Fibroblast of skin of right quadriceps (primary cell): ENCODE measurements at regions not wholly inside any gene's neighbourhood (a gene's known extent, or its start where the extent isn't known, plus 50 kb on each side); places are given as distances from the start of the nearest gene placed in this dataset.
"Not testable (repeated sequence)": the region's sequence is repeated elsewhere in the genome, so short reads cannot be mapped to it uniquely, and the experiment has no call there.

Source experiments
- DNase-seq: peaks from one replicate; pipeline ENCODE4 v3.0.0-alpha.2; 2013

GRCh38 chr9:78383130-78383529 is 86.2 kb downstream of the PSAT1 start:
- DNase-seq: peak; percentile 58

DNA sequence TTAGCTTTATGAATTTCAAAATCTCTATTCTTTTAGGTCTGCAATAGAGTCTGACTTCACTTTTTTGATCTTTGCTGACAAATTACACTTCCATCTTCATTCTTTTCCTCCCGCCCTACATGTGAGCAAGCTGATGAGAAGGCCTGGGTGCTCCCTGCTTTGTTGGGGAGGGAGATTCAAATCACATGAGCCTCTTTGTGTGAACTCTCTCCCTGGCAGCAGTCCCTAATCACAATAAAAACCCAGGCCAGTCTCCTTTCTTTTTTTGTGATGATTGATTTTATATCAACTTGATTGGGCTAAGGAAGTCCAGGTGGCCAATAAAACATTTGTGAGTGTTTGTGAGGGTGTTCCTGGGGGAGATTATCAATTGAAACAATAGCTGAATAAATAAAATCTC is 89.4 kb downstream of the PSAT1 start:
- no peak for DNase-seq

- no peak for DNase-seq
Observed at GRCh38 chr9:78386773-78387172, 89.8 kb downstream of the PSAT1 start.

DNA sequence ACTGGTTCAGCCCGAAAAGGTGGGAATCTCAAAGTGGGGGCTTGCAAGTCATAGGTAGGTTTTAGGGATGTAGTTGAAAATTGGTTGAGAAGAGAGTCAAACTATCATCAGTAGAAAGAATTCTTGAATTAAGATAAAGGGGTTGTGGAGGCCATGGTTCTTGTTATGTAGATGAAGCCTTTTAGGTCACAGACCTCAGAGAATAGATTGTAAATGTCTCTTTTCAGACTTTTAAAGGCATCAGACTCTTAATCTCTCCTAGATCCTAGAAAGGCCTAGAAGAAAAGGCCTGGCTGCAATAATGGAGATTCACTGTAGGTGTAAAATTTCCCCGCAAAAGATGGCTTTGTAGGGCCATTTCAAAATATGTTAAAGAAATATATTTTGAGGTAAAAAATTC is 96.4 kb downstream of the PSAT1 start:
- DNase-seq: no peak

- no peak for DNase-seq
Observed at GRCh38 chr9:78393932-78394331, 97.0 kb downstream of the PSAT1 start.

- DNase-seq: no peak
Observed at GRCh38 chr9:78396087-78396486, 99.2 kb downstream of the PSAT1 start.

GRCh38 chr9:78397045-78397444 is 100.1 kb downstream of the PSAT1 start:
- no peak for DNase-seq

DNA sequence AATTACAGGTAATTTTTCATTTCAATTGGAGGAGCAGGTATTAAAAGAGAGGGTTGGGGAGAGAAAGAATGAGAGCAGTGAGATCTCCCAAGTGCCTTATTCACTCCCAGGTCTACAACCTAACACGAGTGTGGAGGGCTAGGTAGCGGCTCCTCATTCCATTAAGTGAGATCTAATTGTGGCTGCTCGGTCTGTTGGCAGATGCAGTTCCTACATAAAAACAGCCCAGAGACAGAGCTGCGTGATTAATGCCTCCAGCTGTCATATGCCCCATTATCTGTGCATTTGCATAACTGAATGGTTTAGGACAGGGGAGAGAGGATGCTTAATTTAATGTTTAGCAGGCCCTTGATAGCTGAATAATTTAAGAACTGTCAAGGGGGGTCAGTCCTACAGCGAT is 100.5 kb downstream of the PSAT1 start:
- DNase-seq: no peak

GRCh38 chr9:78399153-78399552 is 102.2 kb downstream of the PSAT1 start:
- DNase-seq: no peak

GRCh38 chr9:78400496-78400895 is 103.6 kb downstream of the PSAT1 start:
- no peak for DNase-seq

DNA sequence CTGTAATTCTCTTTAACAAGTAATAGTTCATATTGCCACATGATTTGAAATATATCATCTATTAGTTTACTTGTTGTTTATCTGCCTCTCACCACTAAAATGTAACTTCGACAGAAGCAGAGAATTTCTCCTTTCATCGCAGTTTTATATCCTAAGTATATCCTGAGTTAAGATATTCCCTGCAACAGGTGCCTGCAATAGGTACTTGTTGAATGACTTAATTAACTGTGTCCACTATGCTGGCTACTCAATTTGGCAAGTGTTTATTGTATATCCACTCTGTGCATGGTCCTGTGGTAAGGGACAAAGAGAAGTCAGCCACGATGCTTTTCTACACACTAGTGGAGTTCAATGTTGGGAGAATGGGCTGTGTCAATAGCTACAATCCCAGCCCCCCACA is 108.5 kb downstream of the PSAT1 start:
- no peak for DNase-seq

GRCh38 chr9:78406146-78406545 is 109.2 kb downstream of the PSAT1 start:
- DNase-seq: peak; percentile 33

DNA sequence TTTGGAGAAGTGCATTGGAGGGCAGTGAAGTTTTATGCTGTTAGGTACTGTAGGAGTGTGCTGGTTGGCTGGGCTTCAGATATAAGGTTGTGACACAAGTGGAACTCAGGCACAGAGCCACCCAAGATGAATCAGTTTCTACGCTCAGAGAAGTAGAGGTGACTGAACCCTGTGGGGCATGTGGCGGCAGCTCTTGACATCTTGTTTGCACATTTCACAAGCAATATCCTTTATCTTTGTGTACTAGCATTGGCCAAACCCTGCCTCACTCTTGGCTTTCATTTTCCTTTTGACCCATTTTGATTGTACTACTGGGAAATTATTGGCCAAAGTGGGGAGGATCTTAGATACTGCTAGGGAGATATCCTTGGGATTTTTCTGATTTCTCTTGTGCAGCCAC is 110.0 kb downstream of the PSAT1 start:
- DNase-seq: no peak

DNA sequence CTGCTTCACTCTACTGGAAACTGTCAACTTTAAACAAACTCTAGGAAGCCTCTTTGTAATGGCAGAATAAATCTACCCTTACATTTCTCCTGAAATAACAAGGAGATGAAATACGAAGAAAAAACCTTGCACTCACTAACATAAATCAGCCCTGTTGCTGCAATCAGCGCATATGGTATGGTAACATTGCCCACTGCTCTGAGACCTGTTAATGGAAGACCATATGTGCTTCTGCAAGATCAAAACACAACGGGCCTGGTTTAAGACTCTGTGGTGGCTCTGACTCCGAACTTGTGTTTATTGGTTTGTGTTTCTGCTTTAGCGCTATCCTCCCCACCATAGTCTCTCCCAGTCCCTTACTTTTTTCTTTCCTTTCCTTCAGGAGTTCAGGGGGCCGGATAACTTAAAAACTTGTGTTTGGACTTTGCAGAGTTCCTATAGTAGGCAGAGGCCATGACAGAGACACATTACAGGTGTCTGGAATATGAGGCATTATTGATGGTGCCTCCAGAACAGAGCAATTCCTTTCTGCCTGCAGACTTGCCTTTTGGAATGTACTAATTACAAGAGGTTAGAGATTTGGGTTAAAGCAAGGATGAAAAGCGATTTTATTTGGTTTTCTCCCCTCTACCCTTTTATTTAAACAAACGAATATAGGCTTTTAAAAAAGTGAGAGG is 110.8 kb downstream of the PSAT1 start:
- DNase-seq: peak; percentile 14

- DNase-seq: no peak
Observed at GRCh38 chr9:78408388-78408787, 111.5 kb downstream of the PSAT1 start.

- DNase-seq: not testable (repeated sequence)
Observed at GRCh38 chr9:78409928-78410510, 113.1 kb downstream of the PSAT1 start.

DNA sequence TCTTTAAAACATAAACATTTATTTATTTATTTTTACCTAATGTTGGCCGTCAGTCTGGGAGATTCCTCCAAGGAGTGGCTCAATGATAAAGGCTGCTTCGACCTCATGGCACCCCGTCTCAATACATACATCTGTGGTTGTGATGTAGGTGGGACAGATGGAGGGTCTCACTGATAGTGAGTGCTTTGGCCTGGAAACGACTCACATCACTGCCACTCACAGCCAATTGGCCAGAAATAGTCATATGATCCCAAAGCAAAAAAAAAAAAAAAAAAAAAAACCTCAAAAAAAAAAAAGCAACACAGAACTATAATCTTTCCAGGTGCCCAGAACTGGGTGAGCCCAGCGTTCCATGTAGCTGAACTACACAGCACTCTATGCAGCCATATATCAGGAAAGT is 125.4 kb downstream of the PSAT1 start:
- no peak for DNase-seq

- no peak for DNase-seq
Observed at GRCh38 chr9:78424299-78424698, 127.4 kb downstream of the PSAT1 start.

DNA sequence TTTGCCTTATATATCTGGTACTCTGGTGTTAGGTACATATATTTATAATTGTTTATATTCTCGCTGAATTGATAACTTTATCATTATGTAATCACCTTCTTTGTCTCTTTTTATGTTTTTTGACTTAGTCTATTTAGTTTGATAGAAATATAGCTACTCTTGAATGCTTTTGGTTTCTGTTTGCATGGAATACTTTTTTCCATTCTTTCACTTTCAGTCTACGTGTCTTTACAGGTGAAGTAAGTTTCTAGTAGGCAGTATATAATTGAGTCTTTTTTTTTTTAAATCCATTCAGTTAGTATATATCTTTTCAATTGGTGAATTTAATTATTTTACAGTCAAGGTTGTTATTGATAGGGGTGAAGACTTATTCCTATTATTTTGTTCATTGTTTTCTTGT is 131.7 kb downstream of the PSAT1 start:
- no peak for DNase-seq

DNA sequence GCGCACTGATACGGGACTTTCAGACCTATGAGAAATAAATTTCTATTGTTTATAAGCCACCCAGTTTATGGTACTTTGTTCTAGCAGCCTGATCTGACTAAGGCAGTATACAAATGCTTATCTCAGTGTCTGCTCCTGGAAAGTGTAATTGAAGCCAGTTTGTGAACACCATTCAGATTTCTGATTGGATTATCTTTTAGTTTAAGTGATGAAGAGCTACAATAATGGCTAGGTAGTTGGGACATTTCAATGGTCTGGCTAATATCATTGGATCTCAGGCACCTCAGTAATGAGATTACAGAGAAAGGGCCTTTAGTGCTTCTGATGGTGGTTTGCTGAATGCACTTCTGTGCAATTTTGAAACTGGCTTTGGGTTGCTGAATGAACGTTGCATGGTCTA is 133.5 kb downstream of the PSAT1 start:
- no peak for DNase-seq

- DNase-seq: not testable (repeated sequence)
Observed at GRCh38 chr9:78431039-78431438, 134.1 kb downstream of the PSAT1 start.

DNA sequence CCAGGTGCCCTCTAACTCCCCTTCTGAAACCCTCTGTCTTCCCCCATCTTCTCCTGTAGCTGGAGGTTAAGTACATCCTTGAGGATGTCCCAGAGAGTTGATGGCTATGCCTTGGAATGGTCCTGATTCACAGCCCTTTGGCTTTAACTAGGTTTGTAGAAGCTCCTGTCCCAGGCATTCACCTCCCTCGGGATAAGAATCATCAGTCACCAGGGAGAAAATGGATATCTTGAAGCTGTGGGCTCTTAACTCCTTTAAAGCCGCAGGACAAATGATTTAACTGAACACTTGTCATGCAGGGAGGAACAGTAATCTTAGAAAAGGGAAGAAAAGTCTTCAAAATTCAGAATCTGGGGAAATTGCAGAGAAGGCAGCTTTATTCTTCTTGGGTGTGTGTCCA is 139.9 kb downstream of the PSAT1 start:
- no peak for DNase-seq

- DNase-seq: no peak
Observed at GRCh38 chr9:78437296-78437695, 140.4 kb downstream of the PSAT1 start.

DNA sequence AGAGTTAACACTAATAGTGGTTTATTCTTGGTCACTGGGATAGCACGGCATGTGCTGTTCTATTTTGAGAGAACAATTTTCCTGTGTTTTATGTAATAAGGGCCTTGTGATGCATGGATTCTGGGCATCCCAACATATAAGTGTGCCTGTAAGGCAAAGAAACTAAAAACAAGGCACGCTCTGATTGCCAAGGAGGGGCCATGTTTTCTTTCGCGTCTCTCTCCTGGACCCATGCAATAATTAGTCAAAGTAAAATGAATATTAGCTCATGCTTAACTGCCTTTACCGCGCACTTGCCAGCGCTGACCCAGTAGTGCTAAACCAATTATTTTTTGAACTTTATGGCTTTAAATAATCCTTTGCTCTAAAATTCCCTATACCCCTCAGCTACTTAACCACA is 140.9 kb downstream of the PSAT1 start:
- DNase-seq: no peak

GRCh38 chr9:78438211-78438610 is 141.3 kb downstream of the PSAT1 start:
- no peak for DNase-seq
